ENCODE measurements at regions not wholly inside any gene's neighbourhood (a gene's known extent, or its start where the extent isn't known, plus 50 kb on each side); places are given as distances from the start of the nearest gene placed in this dataset.
A peak's percentile ranks its signal among the peaks of the same experiment; 100 is the strongest.

DNA sequence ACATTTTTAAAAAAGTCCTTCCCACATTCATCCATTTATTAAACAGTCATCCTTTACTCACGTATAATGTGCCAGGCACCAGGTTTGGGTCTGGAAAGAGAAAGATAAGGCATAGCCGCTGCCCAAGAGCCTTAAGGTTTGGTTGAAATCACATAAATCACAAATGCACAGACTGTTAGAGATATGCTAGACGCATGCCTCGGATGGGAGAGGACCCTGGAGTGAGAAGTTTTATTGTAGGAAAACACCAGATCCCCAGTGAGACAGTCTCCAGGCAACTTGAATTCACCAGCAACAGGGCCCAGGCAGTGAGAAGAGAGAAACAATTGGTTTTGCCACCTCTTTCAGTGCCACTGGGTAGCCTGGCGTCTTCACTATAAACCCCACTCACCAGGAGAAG, 305.9 kb upstream of the AMIGO2 start:
- Histone ChIP-seq H3K27me3 (no peaks in the 10 kb centered on the region), H3K9me3 (no peaks in the 10 kb centered on the region), H3K4me1 (no peaks in the 10 kb centered on the region), H3K36me3 (no peaks in the 10 kb centered on the region), H3K4me3 (ENCODE audit: low read depth, low read length) (no peak overlapping the region)
- DNase-seq = no peak
- TF ChIP-seq, protein P1, sequence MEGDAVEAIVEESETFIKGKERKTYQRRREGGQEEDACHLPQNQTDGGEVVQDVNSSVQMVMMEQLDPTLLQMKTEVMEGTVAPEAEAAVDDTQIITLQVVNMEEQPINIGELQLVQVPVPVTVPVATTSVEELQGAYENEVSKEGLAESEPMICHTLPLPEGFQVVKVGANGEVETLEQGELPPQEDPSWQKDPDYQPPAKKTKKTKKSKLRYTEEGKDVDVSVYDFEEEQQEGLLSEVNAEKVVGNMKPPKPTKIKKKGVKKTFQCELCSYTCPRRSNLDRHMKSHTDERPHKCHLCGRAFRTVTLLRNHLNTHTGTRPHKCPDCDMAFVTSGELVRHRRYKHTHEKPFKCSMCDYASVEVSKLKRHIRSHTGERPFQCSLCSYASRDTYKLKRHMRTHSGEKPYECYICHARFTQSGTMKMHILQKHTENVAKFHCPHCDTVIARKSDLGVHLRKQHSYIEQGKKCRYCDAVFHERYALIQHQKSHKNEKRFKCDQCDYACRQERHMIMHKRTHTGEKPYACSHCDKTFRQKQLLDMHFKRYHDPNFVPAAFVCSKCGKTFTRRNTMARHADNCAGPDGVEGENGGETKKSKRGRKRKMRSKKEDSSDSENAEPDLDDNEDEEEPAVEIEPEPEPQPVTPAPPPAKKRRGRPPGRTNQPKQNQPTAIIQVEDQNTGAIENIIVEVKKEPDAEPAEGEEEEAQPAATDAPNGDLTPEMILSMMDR (IDR thresholded peaks at IDR 0.05; ENCODE audit: low read depth, low read length) = no peak

- no peak for DNase-seq
- no peaks in the 10 kb centered on the region for H3K9me3 ChIP-seq
- H3K4me1 ChIP-seq = no peaks in the 10 kb centered on the region
- H3K27me3 ChIP-seq = no peaks in the 10 kb centered on the region
- no peaks in the 10 kb centered on the region for H3K36me3 ChIP-seq
- no peak overlapping the region for H3K4me3 ChIP-seq (ENCODE audit: low read depth, low read length)
- TF ChIP-seq, protein P1 (IDR thresholded peaks at IDR 0.05; ENCODE audit: low read depth, low read length) = no peak
These were observed 304.2 kb upstream of the AMIGO2 start for GRCh38 chr12:47383942-47384341.

GRCh38 chr12:47382305-47382704, 302.5 kb upstream of the AMIGO2 start:
- H3K9me3 ChIP-seq = no peaks in the 10 kb centered on the region
- no peak for DNase-seq
- TF ChIP-seq, protein P1 (IDR thresholded peaks at IDR 0.05; ENCODE audit: low read depth, low read length) = no peak
- H3K4me1 ChIP-seq = no peaks in the 10 kb centered on the region
- H3K27me3 ChIP-seq = no peaks in the 10 kb centered on the region
- H3K36me3 ChIP-seq = no peaks in the 10 kb centered on the region
- no peak overlapping the region for H3K4me3 ChIP-seq (ENCODE audit: low read depth, low read length)

- Histone ChIP-seq H3K27me3 (no peaks in the 10 kb centered on the region), H3K36me3 (no peaks in the 10 kb centered on the region), H3K9me3 (no peaks in the 10 kb centered on the region), H3K4me1 (no peaks in the 10 kb centered on the region), H3K4me3 (ENCODE audit: low read depth, low read length) (no peak overlapping the region)
- TF ChIP-seq, protein P1 (IDR thresholded peaks at IDR 0.05; ENCODE audit: low read depth, low read length) = no peak
- DNase-seq = no peak
These were observed 299.1 kb upstream of the AMIGO2 start for GRCh38 chr12:47378907-47379306.

DNA sequence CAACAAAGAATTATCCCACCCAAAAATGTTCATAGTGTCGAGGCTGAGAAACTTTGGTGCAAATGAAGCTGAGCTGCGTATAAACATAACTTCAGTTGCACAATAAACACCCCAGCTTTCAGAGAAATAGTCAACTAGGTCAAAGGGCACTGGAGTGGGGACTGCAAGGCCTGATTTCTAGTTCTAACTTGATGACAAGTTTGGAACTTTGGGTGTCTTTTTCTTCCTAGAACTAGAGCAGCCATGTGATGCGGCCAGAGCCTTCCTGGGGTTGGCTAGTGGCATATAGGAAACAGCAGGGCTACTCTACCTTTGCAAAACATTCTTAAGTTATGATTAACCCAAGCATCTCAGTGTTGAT, 298.4 kb upstream of the AMIGO2 start:
- no peak for DNase-seq
- TF ChIP-seq, protein P1 (IDR thresholded peaks at IDR 0.05; ENCODE audit: low read depth, low read length) = no peak
- H3K27me3 ChIP-seq = no peaks in the 10 kb centered on the region

DNA sequence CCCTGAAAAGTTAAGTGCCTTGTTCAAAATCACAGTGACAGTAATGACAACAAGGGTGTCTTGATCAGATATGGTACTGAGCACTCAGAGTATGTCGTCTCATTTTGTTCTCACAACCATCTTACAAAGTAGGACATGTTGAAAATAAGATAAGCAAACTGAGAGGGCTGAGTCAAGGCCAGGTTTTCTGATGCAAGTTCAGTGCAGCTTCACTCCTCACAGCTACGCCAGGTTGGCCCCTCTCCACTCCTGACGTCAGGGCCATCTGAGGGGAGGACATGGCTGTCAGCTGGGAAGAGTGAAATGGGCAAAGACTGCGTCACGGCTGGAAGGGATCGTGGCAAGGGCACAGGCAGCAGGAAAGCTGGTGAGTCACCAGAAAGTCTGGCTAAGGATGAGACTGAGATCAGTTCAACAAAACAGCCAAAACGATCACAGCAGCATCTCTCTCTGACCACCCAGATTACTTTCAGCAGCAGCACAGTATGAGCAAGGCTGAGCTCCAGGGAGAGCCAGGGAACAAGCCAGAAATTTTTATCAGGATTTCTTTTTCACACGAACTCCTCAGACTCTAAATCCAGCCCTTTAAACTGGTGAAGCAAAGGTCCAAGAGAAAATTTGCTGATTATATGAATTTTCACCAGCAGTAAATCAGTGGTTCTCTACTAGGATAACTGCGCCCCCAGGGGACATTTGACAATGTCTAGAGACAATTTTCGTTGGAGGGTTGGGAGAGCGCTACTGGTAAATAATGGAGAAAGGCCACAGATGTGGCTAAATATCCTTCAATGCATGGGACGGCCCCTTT, 297.9 kb upstream of the AMIGO2 start:
- DNase-seq = peak; percentile 12
- Histone ChIP-seq H3K27me3 (no peaks in the 10 kb centered on the region), H3K9me3 (no peaks in the 10 kb centered on the region), H3K4me3 (ENCODE audit: low read depth, low read length) (no peak overlapping the region), H3K36me3 (no peaks in the 10 kb centered on the region), H3K4me1 (no peaks in the 10 kb centered on the region)
- TF ChIP-seq, protein P1 (IDR thresholded peaks at IDR 0.05; ENCODE audit: low read depth, low read length) = no peak

More for the DNA sequence above, 298.4 kb upstream of the AMIGO2 start:
- no peaks in the 10 kb centered on the region for H3K36me3 ChIP-seq
- no peaks in the 10 kb centered on the region for H3K4me1 ChIP-seq
- no peak overlapping the region for H3K4me3 ChIP-seq (ENCODE audit: low read depth, low read length)
- no peaks in the 10 kb centered on the region for H3K9me3 ChIP-seq
